HEK293 (cell line): ENCODE measurements at regions not wholly inside any gene's neighbourhood (a gene's known extent, or its start where the extent isn't known, plus 50 kb on each side); places are given as distances from the start of the nearest gene placed in this dataset.

ENCODE experiments used
- EGR2 ChIP-seq: fragments of 450-650 bp; formaldehyde crosslinking; IDR thresholded peaks from 2 replicates; pipeline ENCODE4 v1.5.1; 2016; ENCODE audit warnings: low read depth, missing biosample characterization, missing genetic modification characterization
- PBX3 ChIP-seq: sonication (generic); formaldehyde crosslinking; IDR thresholded peaks from 2 replicates; pipeline ENCODE4 v1.8.1; 2022; ENCODE audit warnings: mild to moderate bottlenecking, moderate library complexity, missing genetic modification reagents
- REPIN1 ChIP-seq: fragments of 450-650 bp; formaldehyde crosslinking; IDR thresholded peaks from 2 replicates; pipeline ENCODE4 v1.5.1; 2017; ENCODE audit warnings: missing biosample characterization, missing genetic modification characterization, low read depth
- TCF7L2 ChIP-seq: IDR thresholded peaks from 2 replicates; pipeline ENCODE4 v1.6.1; 2011; ENCODE audit warnings: low read depth, mild to moderate bottlenecking, inconsistent platforms, low read length, moderate library complexity, borderline replicate concordance
- ZBTB1 ChIP-seq: fragments of 450-650 bp; formaldehyde crosslinking; IDR thresholded peaks from 2 replicates; pipeline ENCODE4 v1.5.1; 2016; ENCODE audit warnings: missing biosample characterization, missing genetic modification characterization
- ZEB2 ChIP-seq: fragments of 450-650 bp; formaldehyde crosslinking; IDR thresholded peaks from 2 replicates; pipeline ENCODE4 v1.5.1; 2016; ENCODE audit warnings: missing biosample characterization, missing genetic modification characterization
- ZNF202 ChIP-seq: fragments of 450-650 bp; formaldehyde crosslinking; IDR thresholded peaks from 2 replicates; pipeline ENCODE4 v1.5.1; 2016; ENCODE audit warnings: missing biosample characterization, missing genetic modification characterization, borderline replicate concordance
- ZNF302 ChIP-seq: fragments of 450-650 bp; formaldehyde crosslinking; IDR thresholded peaks from 2 replicates; pipeline ENCODE4 v1.5.1; 2016; ENCODE audit warnings: missing biosample characterization, missing genetic modification characterization, low read depth
- ZNF324 ChIP-seq: fragments of 450-650 bp; formaldehyde crosslinking; IDR thresholded peaks from 2 replicates; pipeline ENCODE4 v1.5.1; 2016; ENCODE audit warnings: missing biosample characterization, missing genetic modification characterization
- ZNF639 ChIP-seq: fragments of 450-650 bp; formaldehyde crosslinking; IDR thresholded peaks from 2 replicates; pipeline ENCODE4 v1.5.1; 2016; ENCODE audit warnings: missing biosample characterization, missing genetic modification characterization
- ZSCAN23 ChIP-seq: fragments of 450-650 bp; formaldehyde crosslinking; IDR thresholded peaks from 2 replicates; pipeline ENCODE4 v1.5.1; 2016; ENCODE audit warnings: missing biosample characterization, missing genetic modification characterization
- TF ChIP-seq, protein P1 (sequence below): fragments of 450-650 bp; formaldehyde crosslinking; IDR thresholded peaks from 2 replicates; pipeline ENCODE4 v1.5.1; 2016; ENCODE audit warnings: missing biosample characterization, missing genetic modification characterization
- TF ChIP-seq, protein P2 (sequence below): fragments of 450-650 bp; formaldehyde crosslinking; IDR thresholded peaks from 2 replicates; pipeline ENCODE4 v1.5.1; 2017; ENCODE audit warnings: missing biosample characterization, missing genetic modification characterization
- TF ChIP-seq, protein P3 (sequence below): fragments of 450-650 bp; formaldehyde crosslinking; IDR thresholded peaks from 2 replicates; pipeline ENCODE4 v1.5.1; 2017; ENCODE audit warnings: missing biosample characterization, missing genetic modification characterization

GRCh38 chr2:189287982-189288521 lies 108.5 kb upstream of the COL5A2 start:
- no peak for TF ChIP-seq ZBTB1 (tag by site-specific recombination)
- TF ChIP-seq ZNF302, result no peak
- no peak for TF ChIP-seq ZSCAN23 (tag by site-specific recombination)
- TF ChIP-seq, protein P1, sequence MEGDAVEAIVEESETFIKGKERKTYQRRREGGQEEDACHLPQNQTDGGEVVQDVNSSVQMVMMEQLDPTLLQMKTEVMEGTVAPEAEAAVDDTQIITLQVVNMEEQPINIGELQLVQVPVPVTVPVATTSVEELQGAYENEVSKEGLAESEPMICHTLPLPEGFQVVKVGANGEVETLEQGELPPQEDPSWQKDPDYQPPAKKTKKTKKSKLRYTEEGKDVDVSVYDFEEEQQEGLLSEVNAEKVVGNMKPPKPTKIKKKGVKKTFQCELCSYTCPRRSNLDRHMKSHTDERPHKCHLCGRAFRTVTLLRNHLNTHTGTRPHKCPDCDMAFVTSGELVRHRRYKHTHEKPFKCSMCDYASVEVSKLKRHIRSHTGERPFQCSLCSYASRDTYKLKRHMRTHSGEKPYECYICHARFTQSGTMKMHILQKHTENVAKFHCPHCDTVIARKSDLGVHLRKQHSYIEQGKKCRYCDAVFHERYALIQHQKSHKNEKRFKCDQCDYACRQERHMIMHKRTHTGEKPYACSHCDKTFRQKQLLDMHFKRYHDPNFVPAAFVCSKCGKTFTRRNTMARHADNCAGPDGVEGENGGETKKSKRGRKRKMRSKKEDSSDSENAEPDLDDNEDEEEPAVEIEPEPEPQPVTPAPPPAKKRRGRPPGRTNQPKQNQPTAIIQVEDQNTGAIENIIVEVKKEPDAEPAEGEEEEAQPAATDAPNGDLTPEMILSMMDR (tag by site-specific recombination), result peak; percentile 72
- TF ChIP-seq EGR2, result no peak
- no peak for TF ChIP-seq ZEB2 (tag by site-specific recombination)
- TF ChIP-seq, protein P2, sequence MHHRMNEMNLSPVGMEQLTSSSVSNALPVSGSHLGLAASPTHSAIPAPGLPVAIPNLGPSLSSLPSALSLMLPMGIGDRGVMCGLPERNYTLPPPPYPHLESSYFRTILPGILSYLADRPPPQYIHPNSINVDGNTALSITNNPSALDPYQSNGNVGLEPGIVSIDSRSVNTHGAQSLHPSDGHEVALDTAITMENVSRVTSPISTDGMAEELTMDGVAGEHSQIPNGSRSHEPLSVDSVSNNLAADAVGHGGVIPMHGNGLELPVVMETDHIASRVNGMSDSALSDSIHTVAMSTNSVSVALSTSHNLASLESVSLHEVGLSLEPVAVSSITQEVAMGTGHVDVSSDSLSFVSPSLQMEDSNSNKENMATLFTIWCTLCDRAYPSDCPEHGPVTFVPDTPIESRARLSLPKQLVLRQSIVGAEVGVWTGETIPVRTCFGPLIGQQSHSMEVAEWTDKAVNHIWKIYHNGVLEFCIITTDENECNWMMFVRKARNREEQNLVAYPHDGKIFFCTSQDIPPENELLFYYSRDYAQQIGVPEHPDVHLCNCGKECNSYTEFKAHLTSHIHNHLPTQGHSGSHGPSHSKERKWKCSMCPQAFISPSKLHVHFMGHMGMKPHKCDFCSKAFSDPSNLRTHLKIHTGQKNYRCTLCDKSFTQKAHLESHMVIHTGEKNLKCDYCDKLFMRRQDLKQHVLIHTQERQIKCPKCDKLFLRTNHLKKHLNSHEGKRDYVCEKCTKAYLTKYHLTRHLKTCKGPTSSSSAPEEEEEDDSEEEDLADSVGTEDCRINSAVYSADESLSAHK, result no peak
- TF ChIP-seq ZNF202, result no peak
- TF ChIP-seq REPIN1 (tag by site-specific recombination), result no peak
- TF ChIP-seq ZNF324 (tag by site-specific recombination), result no peak
- TF ChIP-seq, protein P3, sequence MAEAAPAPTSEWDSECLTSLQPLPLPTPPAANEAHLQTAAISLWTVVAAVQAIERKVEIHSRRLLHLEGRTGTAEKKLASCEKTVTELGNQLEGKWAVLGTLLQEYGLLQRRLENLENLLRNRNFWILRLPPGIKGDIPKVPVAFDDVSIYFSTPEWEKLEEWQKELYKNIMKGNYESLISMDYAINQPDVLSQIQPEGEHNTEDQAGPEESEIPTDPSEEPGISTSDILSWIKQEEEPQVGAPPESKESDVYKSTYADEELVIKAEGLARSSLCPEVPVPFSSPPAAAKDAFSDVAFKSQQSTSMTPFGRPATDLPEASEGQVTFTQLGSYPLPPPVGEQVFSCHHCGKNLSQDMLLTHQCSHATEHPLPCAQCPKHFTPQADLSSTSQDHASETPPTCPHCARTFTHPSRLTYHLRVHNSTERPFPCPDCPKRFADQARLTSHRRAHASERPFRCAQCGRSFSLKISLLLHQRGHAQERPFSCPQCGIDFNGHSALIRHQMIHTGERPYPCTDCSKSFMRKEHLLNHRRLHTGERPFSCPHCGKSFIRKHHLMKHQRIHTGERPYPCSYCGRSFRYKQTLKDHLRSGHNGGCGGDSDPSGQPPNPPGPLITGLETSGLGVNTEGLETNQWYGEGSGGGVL (tag by site-specific recombination), result no peak
- no peak for TF ChIP-seq PBX3 (CRISPR knock-in tag)
- no peak for TF ChIP-seq ZNF639 (tag by site-specific recombination)
- no peak for TF ChIP-seq TCF7L2
